Esophagus mucosa (tissue), 1 donor: ENCODE measurements at regions not wholly inside any gene's neighbourhood (a gene's known extent, or its start where the extent isn't known, plus 50 kb on each side); places are given as distances from the start of the nearest gene placed in this dataset.
"Not testable (repeated sequence)": the region's sequence is repeated elsewhere in the genome, so short reads cannot be mapped to it uniquely, and the experiment has no call there.

Experiments
- ATAC-seq: fragments of 200-7000 bp; cut with Tn5 transposase; one replicate; pipeline ENCODE4 v1.9.1; 2020
- donor health status: DM: yes; HTN: yes; CAD: no.

GRCh38 chr11:71331631-71332030 lies 79.3 kb upstream of the SHANK2 start:
- no peak for ATAC-seq

DNA sequence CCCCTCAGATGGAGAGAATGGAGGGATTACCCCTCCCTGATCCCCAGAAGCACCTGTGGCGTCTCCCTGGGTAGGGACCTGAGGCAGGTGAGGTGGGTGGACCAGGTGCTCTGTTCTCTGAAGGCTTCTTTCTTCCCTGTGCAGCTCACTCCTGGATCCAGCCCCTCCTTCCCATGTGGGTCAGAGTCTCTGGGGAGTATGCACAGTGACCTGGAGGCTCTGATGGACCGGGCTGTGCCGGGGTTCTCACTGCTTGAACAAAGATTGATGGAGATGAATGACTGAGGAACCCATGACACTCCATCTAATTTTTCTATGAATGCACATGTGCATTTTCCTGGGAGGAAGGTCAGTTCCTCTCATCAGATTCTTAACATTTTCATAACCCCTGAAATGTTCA lies 78.6 kb upstream of the SHANK2 start:
- no peak for ATAC-seq

DNA sequence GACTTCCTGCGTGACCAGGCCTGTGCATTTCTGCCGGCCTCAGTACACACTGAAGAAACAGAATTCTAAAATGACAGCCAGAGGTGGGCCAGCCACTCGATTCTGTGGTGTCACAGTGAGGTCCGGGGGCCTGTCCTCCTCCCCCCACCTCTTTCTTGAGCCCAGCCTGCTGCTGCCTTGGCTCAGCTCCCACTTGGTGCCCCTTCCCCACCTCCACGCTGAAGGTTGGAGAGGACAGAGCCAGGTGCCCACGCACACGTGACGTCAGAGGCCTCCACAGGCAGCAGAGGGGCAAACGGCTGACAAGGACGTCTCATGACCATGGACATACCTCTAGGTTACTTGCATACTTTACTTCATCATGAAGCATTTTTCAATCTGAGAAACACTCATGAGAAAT lies 78.0 kb upstream of the SHANK2 start:
- no peak for ATAC-seq

- no peak for ATAC-seq
Measured at GRCh38 chr11:71329786-71330185, 77.4 kb upstream of the SHANK2 start.

DNA sequence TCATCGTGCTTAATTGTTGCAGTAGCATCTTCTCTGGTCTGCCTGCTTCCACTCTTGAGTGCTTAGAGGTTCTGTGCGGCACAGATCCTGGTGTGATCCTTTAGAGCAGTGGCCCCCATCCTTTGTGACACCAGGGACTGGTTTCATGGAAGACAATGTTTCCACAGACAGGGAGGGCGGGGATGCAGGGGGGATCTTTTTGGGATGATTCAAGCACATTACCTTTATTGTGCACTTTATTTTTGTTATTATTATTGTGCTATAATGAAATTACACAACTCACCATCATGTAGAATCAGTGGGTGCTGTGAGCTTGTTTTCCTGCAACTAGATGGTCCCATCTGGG lies 76.8 kb upstream of the SHANK2 start:
- no peak for ATAC-seq

DNA sequence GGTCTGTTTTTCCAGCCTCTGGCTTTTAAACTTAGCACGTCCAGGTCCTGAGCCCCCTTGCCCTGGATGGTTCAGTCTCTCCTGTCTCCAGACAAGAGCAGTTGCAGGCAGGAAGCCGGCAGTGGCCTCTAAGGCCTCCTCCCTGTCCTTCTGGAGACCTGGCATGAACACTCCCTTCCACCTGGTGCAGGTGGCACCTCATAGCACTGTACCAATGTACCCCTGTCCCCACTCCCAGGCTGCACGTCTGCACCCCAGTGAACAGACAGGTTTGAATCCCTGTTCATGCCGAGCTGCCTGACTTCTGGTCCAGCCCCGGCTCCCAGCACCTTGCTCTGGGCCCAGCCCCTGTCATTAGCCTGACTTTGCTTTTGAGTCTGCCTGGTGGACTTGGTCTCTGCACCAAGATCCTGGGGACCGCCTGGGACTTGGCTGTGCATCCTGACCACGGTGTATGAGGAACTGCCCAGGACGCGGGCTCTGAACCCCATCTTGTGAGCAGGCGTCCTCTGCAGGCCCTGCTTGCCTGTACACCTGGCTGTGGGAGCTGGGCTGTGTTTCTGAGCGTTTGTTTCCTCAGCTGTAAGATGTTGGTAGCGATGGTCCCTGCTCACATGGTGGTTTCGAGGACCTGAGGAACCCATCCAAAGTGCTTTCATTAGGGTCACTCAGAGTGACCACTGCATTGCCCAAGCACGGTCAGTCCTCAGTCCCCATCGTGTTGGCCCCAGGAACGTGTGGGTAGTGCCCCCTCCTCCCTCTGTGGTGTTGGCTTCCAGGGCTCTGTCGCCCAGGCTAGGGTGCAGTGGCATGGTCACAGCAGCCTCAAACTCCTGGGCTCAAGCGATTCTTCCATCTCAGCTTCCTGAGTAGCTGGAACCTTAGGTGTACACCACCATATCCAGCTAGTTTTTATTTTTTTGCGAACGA lies 75.0 kb upstream of the SHANK2 start:
- ATAC-seq, result no peak

- no peak for ATAC-seq
Measured at GRCh38 chr11:71326328-71326940, 74.1 kb upstream of the SHANK2 start.

DNA sequence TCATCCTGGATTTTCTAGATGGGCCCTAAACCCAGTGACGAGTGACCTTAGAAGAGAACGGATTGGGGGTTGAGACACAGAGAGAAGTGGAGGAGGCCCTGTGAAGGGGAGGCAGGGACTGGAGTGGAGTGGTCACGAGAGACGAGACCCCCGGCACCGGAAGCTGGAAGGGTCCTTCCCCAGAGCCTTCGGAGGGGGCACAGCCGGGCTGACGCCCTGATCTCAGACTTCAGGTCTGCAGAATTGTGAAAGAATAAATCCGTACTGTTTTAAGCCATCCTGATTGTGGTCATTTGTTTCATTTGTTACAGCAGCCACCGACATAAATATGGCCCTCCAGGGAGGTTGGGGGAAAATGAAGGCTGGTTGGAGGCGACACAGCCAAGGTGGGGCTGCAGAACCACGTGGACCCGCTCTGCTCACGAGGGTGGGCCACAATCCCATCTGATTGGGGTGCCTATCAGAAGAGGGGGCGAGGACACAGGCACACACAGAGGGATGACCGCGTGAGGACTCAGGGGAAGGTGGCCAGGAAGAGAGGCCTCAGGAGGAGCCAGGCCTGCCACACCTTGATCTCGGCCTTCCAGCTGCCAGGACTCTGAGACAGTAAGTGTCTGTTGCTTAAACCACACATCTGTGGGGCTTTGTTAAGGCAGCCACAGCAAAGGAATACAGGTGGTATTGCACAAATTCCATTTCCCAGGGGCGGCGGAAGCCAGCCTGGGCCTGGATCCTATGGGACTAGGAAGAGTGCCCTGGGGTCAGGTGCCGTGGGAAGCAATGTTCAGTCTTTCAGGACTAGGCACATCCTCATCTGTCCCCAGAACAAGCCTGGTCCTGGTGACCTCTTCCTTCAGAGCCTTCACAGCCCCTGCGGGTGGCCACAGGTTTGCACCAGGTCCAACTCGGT lies 73.3 kb upstream of the SHANK2 start:
- ATAC-seq, result no peak

- ATAC-seq, result no peak
Measured at GRCh38 chr11:71324788-71325417, 72.5 kb upstream of the SHANK2 start.

GRCh38 chr11:71323876-71324526 lies 71.6 kb upstream of the SHANK2 start:
- ATAC-seq, result no peak

DNA sequence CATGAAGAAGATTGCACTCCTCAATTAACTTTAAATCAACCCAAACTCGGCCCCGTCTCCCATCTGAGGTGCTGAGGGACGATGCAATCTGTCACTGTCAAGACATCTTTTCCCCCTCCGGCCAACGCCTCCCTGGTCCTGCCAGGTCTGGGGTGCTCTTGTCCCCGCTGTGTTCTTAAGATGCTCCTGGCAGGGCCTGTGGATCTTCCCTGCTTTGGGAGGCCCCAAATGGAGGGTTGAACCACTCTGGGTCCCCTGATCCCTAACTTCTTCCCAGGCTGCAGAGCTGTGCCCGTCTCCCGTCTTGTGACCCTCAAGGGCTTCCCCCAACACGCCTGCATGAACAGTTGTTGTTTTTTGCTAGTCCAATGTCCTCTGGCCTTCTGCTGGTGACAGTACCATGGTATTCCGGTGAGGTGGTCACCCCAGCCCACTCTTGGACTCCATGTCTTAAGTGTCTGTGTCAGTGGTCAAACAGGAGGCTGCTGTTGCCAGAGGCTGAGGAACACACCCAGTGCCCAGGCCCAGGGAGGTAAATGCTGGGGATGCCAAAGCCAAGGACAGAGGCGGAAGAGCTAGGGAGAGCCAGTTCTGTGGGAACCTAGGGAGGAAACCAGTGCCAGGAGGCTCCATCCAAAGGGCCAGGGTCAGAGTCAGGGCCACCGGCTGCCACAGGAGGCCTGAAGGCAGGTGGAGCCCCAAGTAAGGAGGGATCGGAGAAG lies 70.6 kb upstream of the SHANK2 start:
- ATAC-seq, result no peak

- ATAC-seq, result no peak
Measured at GRCh38 chr11:71322192-71322735, 69.9 kb upstream of the SHANK2 start.

DNA sequence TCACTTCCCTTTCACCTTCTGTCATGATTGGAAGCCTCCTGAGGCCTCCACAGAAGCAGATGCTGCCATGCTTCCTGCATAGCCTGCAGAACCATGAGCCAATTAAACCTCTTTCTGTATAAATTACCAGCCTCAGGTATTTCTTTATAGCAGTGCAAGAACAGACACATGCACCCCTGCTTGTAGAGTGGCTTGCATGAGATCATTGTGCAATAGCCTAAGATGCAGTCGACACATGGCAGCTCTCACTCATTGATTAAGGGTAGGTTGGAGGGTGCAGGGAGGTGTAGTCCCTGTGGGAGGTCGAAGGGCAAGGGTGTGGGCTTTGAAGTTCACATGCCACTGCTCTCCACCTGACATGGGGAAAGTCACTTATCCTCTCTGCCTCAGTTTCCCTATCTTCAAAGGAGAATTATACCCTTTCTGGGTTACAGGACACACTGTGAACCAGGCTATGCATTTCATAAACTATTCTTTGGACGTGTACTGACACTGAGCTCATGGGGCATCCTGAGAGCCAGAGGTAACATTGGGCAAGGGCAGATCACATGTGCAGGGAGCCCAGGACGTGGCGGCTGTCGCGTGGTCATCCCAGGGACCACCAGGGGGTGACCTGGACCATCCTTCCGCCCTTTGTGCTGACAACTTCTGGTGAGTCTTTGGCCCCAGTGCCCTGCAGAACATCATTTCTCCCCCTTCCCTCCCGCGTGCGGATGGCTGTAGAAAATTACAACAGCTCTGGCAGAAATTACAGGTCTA lies 69.2 kb upstream of the SHANK2 start:
- no peak for ATAC-seq

DNA sequence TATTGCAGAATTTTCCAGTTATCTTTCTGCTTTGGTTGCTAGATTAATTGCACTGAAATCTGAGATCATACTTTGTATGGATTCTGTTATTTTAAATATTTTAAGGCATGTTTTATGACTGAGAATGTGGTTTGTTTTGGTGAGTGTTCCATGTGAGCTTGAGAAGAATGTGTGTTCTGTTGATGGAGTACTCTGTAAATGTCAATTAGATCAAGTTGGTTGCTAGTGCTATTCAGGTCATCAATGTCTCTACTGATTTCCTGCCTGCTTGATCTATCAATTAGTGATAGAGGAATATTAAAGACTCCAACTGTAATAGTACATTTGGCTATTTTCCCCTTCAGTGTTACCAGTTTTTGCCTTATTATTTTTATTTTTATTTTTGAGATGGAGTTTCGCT lies 64.3 kb upstream of the SHANK2 start:
- ATAC-seq, result no peak

GRCh38 chr11:71312616-71313015 lies 60.2 kb upstream of the SHANK2 start:
- ATAC-seq, result not testable (repeated sequence)

DNA sequence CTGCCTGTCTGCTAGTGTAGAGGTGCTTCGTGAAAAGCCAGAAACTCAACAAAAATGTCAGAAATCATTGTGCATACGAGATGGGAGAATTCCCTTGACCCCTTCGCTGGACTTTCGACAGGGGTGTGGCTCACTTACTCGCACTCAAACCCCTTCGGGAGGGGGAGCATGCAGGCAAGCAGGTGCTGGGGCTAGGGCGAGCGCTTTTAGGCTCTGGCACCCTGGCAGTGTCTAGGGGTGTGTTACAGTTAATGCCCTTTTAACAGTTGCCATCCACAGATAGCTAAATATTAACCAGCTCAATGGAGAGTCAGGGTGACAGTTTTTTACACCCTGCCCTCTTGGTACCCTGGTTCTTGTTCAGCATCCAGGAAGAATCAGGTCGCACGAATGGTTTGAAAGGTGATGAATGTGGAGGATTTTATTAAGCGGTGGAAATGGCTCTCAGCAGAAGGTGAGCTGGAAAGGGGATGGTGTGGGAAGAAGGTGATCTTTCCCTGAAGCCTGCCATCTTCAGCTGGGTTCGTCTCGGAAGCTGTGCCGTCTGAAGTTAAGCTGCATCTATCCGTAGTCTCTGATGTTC lies 59.6 kb upstream of the SHANK2 start:
- ATAC-seq, result no peak

- ATAC-seq, result no peak
Measured at GRCh38 chr11:71311176-71311925, 59.0 kb upstream of the SHANK2 start.

DNA sequence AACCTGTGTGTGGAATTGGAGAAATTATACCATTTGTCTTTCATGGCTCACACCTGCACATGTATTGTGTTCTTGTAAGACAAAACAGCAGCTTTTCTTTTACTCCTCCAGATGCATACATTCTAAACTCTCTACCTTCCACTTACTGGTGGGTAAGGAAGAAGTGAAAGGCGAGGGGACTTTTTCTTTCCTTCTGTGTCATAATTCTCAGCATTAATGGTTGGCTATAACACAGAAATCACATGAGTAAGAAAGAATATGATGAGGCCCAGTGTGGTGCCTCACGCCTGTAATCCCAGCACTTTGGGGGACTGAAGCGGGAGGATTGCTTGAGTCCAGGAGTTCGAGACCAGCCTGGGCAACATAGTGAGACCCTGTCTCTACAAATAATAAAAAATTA lies 57.8 kb upstream of the SHANK2 start:
- ATAC-seq, result no peak

GRCh38 chr11:71309611-71310010 lies 57.2 kb upstream of the SHANK2 start:
- ATAC-seq, result no peak
